IMR-90 (cell line): ENCODE measurements at regions not wholly inside any gene's neighbourhood (a gene's known extent, or its start where the extent isn't known, plus 50 kb on each side); places are given as distances from the start of the nearest gene placed in this dataset.

Experiments used
- ATAC-seq: fragments of 200-7000 bp; cut with Tn5 transposase; 2 replicates; pipeline ENCODE4 v1.9.1; 2020; ENCODE audit warnings: low read depth, mild to moderate bottlenecking, moderate library complexity
- BruUV-seq: library from RNA; stranded (reverse); fragments of 400-500 nt; replicated peaks from 2 replicates; lab custom pipeline; 2021; lab: Mats Ljungman, UMichigan
- CTCF ChIA-PET: fragments of 300-600 bp; formaldehyde crosslinking; extraction: SDS; loops from one replicate; lab custom pipeline; 2021; ENCODE audit warnings: antibody characterized with exemption; lab: Yijun Ruan, JAX
- POLR2A ChIA-PET: fragments of 300-600 bp; sonication (Branson Sonifier 250); formaldehyde crosslinking; loops from one replicate; lab custom pipeline; 2022; ENCODE audit warnings: antibody characterized with exemption; ENCODE audit not compliant: unreplicated experiment; lab: Charles Lee
- DNase-seq: peaks from one replicate; pipeline ENCODE4 v3.0.0; 2013
- H2AFZ ChIP-seq: replicated peaks from 2 replicates; pipeline ENCODE3; 2013; ENCODE audit warnings: low read length, mild to moderate bottlenecking; ENCODE audit not compliant: poor library complexity
- H2AK5ac ChIP-seq: 2 replicates; pipeline ENCODE4 v1.6.1; 2013; ENCODE audit warnings: low read depth, low read length, inconsistent platforms
- H2AK9ac ChIP-seq: replicated peaks from 2 replicates; pipeline ENCODE3; 2013; ENCODE audit warnings: mild to moderate bottlenecking, low read depth, low read length, moderate library complexity; ENCODE audit not compliant: poor library complexity
- H2BK120ac ChIP-seq: 2 replicates; pipeline ENCODE4 v1.6.1; 2013; ENCODE audit warnings: low read depth, low read length, inconsistent platforms
- H2BK15ac ChIP-seq: 3 replicates; pipeline ENCODE4 v1.6.1; 2013; ENCODE audit warnings: low read depth, low read length, inconsistent platforms
- H2BK20ac ChIP-seq: 2 replicates; pipeline ENCODE4 v1.6.1; 2013; ENCODE audit warnings: low read depth, mild to moderate bottlenecking, inconsistent platforms, low read length, moderate library complexity
- H2BK5ac ChIP-seq: 2 replicates; pipeline ENCODE4 v1.6.1; 2013; ENCODE audit warnings: mild to moderate bottlenecking, low read depth, low read length, inconsistent platforms; ENCODE audit not compliant: poor library complexity, severe bottlenecking
- H3K14ac ChIP-seq: replicated peaks from 2 replicates; pipeline ENCODE4 v1.6.1; 2013; ENCODE audit warnings: low read depth, low read length, inconsistent platforms
- H3K18ac ChIP-seq: 2 replicates; pipeline ENCODE4 v1.6.1; 2013; ENCODE audit warnings: low read depth, low read length, control low read depth
- H3K23ac ChIP-seq: 2 replicates; pipeline ENCODE4 v1.6.1; 2013; ENCODE audit warnings: low read depth, low read length, inconsistent platforms
- H3K27ac ChIP-seq: 2 replicates; pipeline ENCODE4 v1.5.1; 2013; ENCODE audit warnings: mild to moderate bottlenecking, control low read depth, low read length; ENCODE audit not compliant: insufficient read depth
- H3K27me3 ChIP-seq: 2 replicates; pipeline ENCODE4 v1.6.1; 2013; ENCODE audit warnings: low read length; ENCODE audit not compliant: control insufficient read depth, insufficient read depth
- H3K36me3 ChIP-seq: 2 replicates; pipeline ENCODE4 v1.6.1; 2013; ENCODE audit warnings: low read length, mixed read lengths; ENCODE audit not compliant: control insufficient read depth, insufficient read depth
- H3K4ac ChIP-seq: 2 replicates; pipeline ENCODE4 v1.6.1; 2013; ENCODE audit warnings: low read depth, low read length, inconsistent platforms
- H3K4me1 ChIP-seq: 2 replicates; pipeline ENCODE4 v1.6.1; 2013; ENCODE audit warnings: low read length, mixed read lengths; ENCODE audit not compliant: control insufficient read depth, insufficient read depth
- H3K4me2 ChIP-seq: 2 replicates; pipeline ENCODE4 v1.6.1; 2013; ENCODE audit warnings: low read depth, mild to moderate bottlenecking, control low read depth, low read length, moderate library complexity
- H3K4me3 ChIP-seq: 2 replicates; pipeline ENCODE4 v1.5.1; 2013; ENCODE audit warnings: low read depth, mild to moderate bottlenecking, control low read depth, low read length, moderate library complexity; ENCODE audit not compliant: insufficient read depth
- H3K56ac ChIP-seq: 2 replicates; pipeline ENCODE4 v1.6.1; 2013; ENCODE audit warnings: low read length, inconsistent platforms; ENCODE audit not compliant: insufficient read depth; ENCODE audit errors: extremely low read depth
- H3K79me1 ChIP-seq, 2 experiments: 2 replicates each; pipeline ENCODE4 v1.6.1; 2013; ENCODE audit warnings: low read length in 2 of 2, inconsistent platforms in 1 of 2, low read depth in 1 of 2
- H3K9ac ChIP-seq: 2 replicates; pipeline ENCODE4 v1.6.1; 2013; ENCODE audit warnings: low read depth, low read length, control low read depth
- H3K9me1 ChIP-seq: 2 replicates; pipeline ENCODE4 v1.6.1; 2013; ENCODE audit warnings: low read length, inconsistent platforms; ENCODE audit not compliant: insufficient read depth
- H3K9me3 ChIP-seq: 2 replicates; pipeline ENCODE4 v1.6.1; 2013; ENCODE audit warnings: low read length; ENCODE audit not compliant: control insufficient read depth, insufficient read depth
- H4K20me1 ChIP-seq: 2 replicates; pipeline ENCODE4 v1.6.1; 2013; ENCODE audit warnings: low read length, inconsistent platforms; ENCODE audit not compliant: insufficient read depth
- H4K5ac ChIP-seq: 2 replicates; pipeline ENCODE4 v1.6.1; 2013; ENCODE audit warnings: mild to moderate bottlenecking, low read depth, low read length, control low read depth
- H4K8ac ChIP-seq, 2 experiments: 2 replicates each; pipeline ENCODE4 v1.6.1; 2013; ENCODE audit warnings: low read depth in 2 of 2, low read length in 2 of 2, control low read depth in 1 of 2, inconsistent platforms in 1 of 2
- H4K91ac ChIP-seq: 2 replicates; pipeline ENCODE4 v1.6.1; 2013; ENCODE audit warnings: low read depth, low read length, inconsistent platforms; ENCODE audit not compliant: insufficient read depth
- BHLHE40 ChIP-seq: fragments of 150-350 bp; IDR thresholded peaks from 2 replicates; pipeline ENCODE4 v1.6.1; 2016; ENCODE audit warnings: mild to moderate bottlenecking, low read depth, low read length
- CEBPB ChIP-seq: IDR thresholded peaks from 2 replicates; pipeline ENCODE4 v1.6.1; 2012; ENCODE audit warnings: low read depth, low read length, improper control_type of control experiment
- CHD1 ChIP-seq: IDR thresholded peaks from 2 replicates; pipeline ENCODE4 v1.6.1; 2012; ENCODE audit warnings: low read depth, low read length, improper control_type of control experiment
- ELK1 ChIP-seq: fragments of 150-350 bp; IDR thresholded peaks from 2 replicates; pipeline ENCODE4 v1.6.1; 2016; ENCODE audit warnings: low read depth, mild to moderate bottlenecking, low read length, moderate library complexity, borderline replicate concordance
- FOS ChIP-seq: fragments of 150-350 bp; IDR thresholded peaks from 2 replicates; pipeline ENCODE4 v1.6.1; 2016; ENCODE audit warnings: low read depth, low read length
- MAZ ChIP-seq: IDR thresholded peaks from 2 replicates; pipeline ENCODE4 v1.6.1; 2012; ENCODE audit warnings: low read depth, mild to moderate bottlenecking, low read length, improper control_type of control experiment, moderate library complexity, borderline replicate concordance
- MXI1 ChIP-seq: IDR thresholded peaks from 2 replicates; pipeline ENCODE4 v1.6.1; 2012; ENCODE audit warnings: low read depth, mild to moderate bottlenecking, low read length, moderate library complexity, borderline replicate concordance
- NFE2L2 ChIP-seq: fragments of 150-350 bp; IDR thresholded peaks from 2 replicates; pipeline ENCODE4 v1.6.1; 2016; ENCODE audit warnings: low read depth, mild to moderate bottlenecking, low read length
- POLR2A ChIP-seq: IDR thresholded peaks from 2 replicates; pipeline ENCODE4 v1.6.1; 2012; ENCODE audit warnings: mild to moderate bottlenecking, low read depth, low read length
- RCOR1 ChIP-seq: IDR thresholded peaks from 2 replicates; pipeline ENCODE4 v1.6.1; 2012; ENCODE audit warnings: mild to moderate bottlenecking, low read length, improper control_type of control experiment; ENCODE audit not compliant: insufficient replicate concordance
- RFX5 ChIP-seq: IDR thresholded peaks from 2 replicates; pipeline ENCODE4 v1.8.0; 2012; ENCODE audit warnings: low read depth, mild to moderate bottlenecking, low read length, moderate library complexity
- SMC3 ChIP-seq: fragments of 150-350 bp; IDR thresholded peaks from 2 replicates; pipeline ENCODE4 v1.6.1; 2016; ENCODE audit warnings: low read depth, mild to moderate bottlenecking, antibody characterized with exemption, low read length, moderate library complexity
- USF2 ChIP-seq: fragments of 150-350 bp; IDR thresholded peaks from 2 replicates; pipeline ENCODE4 v1.6.1; 2017; ENCODE audit warnings: mild to moderate bottlenecking, antibody characterized with exemption, low read length, low read depth
- WGBS, 2 experiments: methylation state at CpG; one replicate each; pipeline versions ENCODE4 v1.1.5 to v1.1.7; 2013; ENCODE audit warnings: missing lambda C conversion rate in 2 of 2; ENCODE audit not compliant: insufficient read length in 1 of 2; ENCODE audit errors: extremely low coverage in 2 of 2; 5-methylcytosine and 5-hydroxymethylcytosine counted together
- dilution Hi-C: fragments of 300-500 bp; cut with HindIII; formaldehyde crosslinking; loops from one replicate; pipeline ENCODE4 v1.14.3; 2018; ENCODE audit warnings: low sequenced_read_pairs; ENCODE audit not compliant: unreplicated experiment
- in situ Hi-C: fragments of 300-500 bp; cut with MboI; formaldehyde crosslinking; loops from 3 replicates; pipeline ENCODE4 v1.14.3; 2019; ENCODE audit warnings: low sequenced_read_pairs, inconsistent platforms, mixed read lengths
- intact Hi-C: fragments of 100-400 bp; cut with micrococcal nuclease; formaldehyde crosslinking; loops from 2 replicates; pipeline ENCODE4 v1.10.0; 2022

- H2AFZ ChIP-seq = no peak overlapping the region
- in situ Hi-C loops = no loop called here
- no peak overlapping the region for H3K4me2 ChIP-seq
- no peak overlapping the region for H4K91ac ChIP-seq
- no peak overlapping the region for H3K27ac ChIP-seq
- ATAC-seq = no peak
- dilution Hi-C loops = no loop called here
- no peak overlapping the region for H3K9ac ChIP-seq
- no CpG with 5 or more reads among the region's 3 CpGs for WGBS, 2 experiments
- CTCF ChIA-PET = no interaction called here
- no peak overlapping the region for H2BK120ac ChIP-seq
- no peak overlapping the region for H4K8ac ChIP-seq
- H3K9me1 ChIP-seq = no peaks in the 10 kb centered on the region
- no TSS peak for BruUV-seq
- H4K5ac ChIP-seq = no peak overlapping the region
- no peaks in the 10 kb centered on the region for H4K20me1 ChIP-seq
- H3K23ac ChIP-seq = no peak overlapping the region
- TF ChIP-seq SMC3 = no peak
- TF ChIP-seq ELK1 = no peak
- no peak for TF ChIP-seq USF2
- no peak for TF ChIP-seq RCOR1
- no peak for TF ChIP-seq MXI1
- TF ChIP-seq FOS = no peak
- TF ChIP-seq NFE2L2 = no peak
- no peak for TF ChIP-seq CHD1
- no peak for TF ChIP-seq BHLHE40
- no peak for TF ChIP-seq MAZ
- no peak for TF ChIP-seq RFX5
- TF ChIP-seq CEBPB = no peak
- TF ChIP-seq POLR2A = no peak
- H3K18ac ChIP-seq = no peak overlapping the region
- H3K4me1 ChIP-seq = no peaks in the 10 kb centered on the region
- no peaks in the 10 kb centered on the region for H3K79me1 ChIP-seq
- H3K4ac ChIP-seq = no peak overlapping the region
- no peaks in the 10 kb centered on the region for H3K27me3 ChIP-seq
- no peak overlapping the region for H2BK5ac ChIP-seq
- no peak overlapping the region for H3K14ac ChIP-seq
- H2AK5ac ChIP-seq = no peak overlapping the region
- intact Hi-C loops = loop anchor here (1.0 kb wide), 1 partner anchor 22 kb away; no protein-coding TSS in a partner anchor
- no peak for DNase-seq
- POLR2A ChIA-PET = no interaction called here
- no peak overlapping the region for H3K56ac ChIP-seq
- H3K9me3 ChIP-seq = peaks cover 7% of the 10 kb centered on the region; the same call in 1 of the 2 replicates
- no peak overlapping the region for H2BK15ac ChIP-seq
- H3K36me3 ChIP-seq = no peaks in the 10 kb centered on the region
- H2AK9ac ChIP-seq = no peak overlapping the region
- H2BK20ac ChIP-seq = no peak overlapping the region
- H3K4me3 ChIP-seq = no peak overlapping the region
Measured at GRCh38 chr3:96347289-96347688, 467.1 kb upstream of the EPHA6 start.
